GM18909 (cell line): ENCODE measurements at regions not wholly inside any gene's neighbourhood (a gene's known extent, or its start where the extent isn't known, plus 50 kb on each side); places are given as distances from the start of the nearest gene placed in this dataset.
"Not testable (repeated sequence)": the region's sequence is repeated elsewhere in the genome, so short reads cannot be mapped to it uniquely, and the experiment has no call there.

Experiments
- ATAC-seq: cut with Tn5 transposase; IDR thresholded peaks from one replicate; pipeline ENCODE4 v1.9.1; 2021; ENCODE audit warnings: mild to moderate bottlenecking; ENCODE audit not compliant: unreplicated experiment, poor library complexity

- ATAC-seq = no peak
Observed at GRCh38 chr16:16924613-16925012, 545.7 kb downstream of the NPIPA7 start.

DNA sequence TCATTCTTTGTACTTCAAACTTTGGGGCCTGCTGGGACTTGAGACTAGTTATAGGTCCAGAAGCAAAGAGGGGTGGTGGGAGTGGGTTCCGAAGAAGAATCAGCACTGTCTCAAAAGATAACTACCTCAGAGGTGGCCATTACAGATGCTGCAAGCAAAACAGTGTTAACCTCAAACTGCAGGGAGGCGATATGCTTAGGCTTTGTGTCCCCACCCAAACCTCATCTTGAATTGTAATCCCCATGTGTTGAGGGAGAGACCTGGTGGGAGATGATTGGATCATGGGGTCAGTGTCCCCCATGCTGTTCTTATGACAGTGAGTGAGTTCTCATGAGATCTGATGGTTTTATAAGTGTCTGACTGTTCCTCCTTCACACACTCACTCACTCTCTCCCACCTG lies 545.3 kb downstream of the XYLT1 start:
- no peak for ATAC-seq

- no peak for ATAC-seq
Observed at GRCh38 chr16:16928532-16929109, 542.1 kb downstream of the XYLT1 start.

DNA sequence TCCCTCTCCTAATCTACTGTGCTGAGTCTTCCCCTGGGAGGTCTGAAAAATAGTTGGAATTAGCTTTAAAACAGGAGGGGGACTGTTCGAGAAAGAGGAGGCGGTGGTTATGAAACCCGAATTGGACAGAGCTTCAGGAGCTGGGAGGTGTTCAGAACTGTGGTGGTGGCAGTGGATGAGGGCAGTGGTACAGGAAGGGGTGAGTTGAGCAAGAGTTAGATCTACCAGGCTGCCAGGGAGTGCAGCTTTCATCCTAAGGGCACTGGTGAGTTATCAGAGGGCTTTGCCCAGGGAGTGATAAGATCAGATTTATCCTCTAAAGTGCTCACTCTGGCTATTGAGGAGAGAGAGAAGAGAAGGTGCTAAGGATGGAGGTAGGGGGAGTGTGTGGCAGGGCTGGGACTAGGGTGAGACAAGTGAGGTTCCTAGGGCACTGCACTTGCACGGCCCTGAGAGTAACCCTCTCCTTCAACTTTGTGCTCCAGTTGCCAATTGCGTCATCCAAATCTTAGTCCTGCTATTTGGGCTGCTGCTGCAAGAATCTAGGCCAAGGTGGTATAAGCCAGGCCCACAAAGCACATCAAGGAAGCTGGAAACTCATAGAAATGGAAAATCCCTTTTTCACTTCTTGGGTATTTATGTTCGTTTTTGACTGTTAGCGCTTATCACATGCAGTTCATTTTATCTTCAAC lies 540.3 kb downstream of the XYLT1 start:
- ATAC-seq = no peak

DNA sequence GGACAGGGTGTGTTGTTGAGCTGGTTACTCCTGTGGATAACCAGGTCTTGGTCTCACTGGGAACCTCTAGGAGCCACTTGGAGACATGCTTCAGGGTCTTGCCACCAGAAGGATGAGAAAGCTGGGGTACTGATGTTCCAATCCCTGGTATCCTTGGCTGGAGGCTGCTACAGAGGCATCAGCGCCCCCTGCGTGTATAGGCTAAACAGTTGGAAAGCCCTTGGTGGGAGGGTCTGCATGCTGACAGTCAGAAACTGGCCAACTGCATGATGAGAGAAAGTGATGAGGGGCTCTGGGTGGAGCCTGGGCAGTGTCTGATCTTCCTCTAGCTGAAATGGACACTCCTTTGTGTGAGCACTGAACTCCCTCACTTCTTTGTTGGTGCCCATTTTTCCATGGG lies 536.9 kb downstream of the XYLT1 start:
- ATAC-seq = no peak

GRCh38 chr16:16934660-16935059 lies 536.1 kb downstream of the XYLT1 start:
- no peak for ATAC-seq

DNA sequence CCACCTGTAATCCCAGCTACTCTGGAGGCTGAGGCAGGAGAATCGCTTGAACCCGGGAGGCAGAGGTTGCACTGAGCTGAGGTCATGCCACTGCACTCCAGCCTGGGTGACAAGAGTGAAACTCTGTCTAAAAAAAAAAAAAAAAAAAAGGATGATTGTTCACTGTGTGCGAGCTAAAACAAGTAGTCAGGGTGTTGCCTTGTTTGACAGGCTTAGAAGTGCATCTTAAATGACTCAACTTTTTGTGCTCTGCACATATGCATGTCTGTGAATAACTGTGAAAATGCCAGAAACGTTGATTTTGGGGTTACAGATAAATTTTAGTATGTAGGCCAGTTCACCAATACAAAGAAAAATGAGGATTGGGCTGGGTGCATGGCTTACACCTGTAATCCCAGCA lies 534.9 kb downstream of the XYLT1 start:
- not testable (repeated sequence) for ATAC-seq

GRCh38 chr16:16937576-16937975 lies 533.2 kb downstream of the XYLT1 start:
- no peak for ATAC-seq

DNA sequence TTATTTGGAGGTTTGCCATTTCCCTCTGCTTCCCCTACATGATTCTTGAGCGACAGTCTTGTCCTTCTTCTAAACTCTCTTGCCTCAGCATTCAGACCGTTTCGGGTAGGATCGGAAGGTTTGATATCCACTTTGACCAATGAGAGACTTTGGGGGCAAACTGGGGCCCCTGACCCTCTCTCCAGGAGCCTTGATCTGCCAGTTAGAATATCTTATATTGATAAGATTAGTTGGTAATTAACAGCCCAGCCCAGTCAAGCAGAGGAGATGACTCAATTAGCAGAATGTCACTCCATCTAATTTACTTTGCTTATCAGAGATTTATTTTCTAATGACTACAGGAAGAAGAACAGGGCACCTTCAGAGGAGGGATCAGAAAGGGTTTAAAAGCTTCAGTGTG lies 532.8 kb downstream of the XYLT1 start:
- no peak for ATAC-seq

DNA sequence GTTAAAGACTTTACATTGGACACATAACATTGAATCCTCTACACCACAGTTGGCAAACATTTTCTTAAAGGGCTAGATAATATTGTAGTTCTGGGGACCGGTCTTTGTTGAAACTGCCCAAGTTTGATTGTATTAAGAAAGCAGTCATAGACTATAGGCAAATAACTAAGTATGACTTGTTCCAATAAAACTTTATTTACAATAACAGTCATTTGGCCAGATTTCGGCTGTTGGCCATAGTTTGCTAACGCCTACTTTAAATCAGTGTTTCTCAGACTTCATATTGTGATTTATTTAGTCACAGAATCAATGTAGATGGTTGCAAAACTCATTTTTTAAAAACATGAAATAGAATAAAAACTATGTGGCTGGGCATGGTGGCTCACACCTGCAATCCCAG lies 531.8 kb downstream of the XYLT1 start:
- ATAC-seq = no peak

- no peak for ATAC-seq
Observed at GRCh38 chr16:16940351-16940750, 530.4 kb downstream of the XYLT1 start.

DNA sequence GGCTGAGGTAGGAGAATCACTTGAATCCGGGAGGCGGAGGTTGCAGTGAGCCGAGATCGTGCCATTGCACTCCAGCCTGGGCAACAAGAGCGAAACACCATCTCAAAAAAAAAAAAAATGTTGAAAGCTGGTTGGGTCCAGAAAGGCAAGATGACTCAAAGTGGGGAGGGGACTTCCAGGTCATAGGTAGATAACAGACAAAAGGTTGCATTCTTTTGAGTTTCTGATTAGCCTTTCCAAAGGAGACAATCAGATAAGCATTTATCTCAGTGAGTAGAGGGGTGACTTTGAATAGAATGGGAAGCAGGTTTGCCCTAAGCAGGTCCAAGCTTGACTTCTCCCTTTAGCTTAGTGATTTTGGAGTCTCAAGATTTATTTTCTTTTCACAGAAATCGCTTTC lies 527.9 kb downstream of the XYLT1 start:
- ATAC-seq = not testable (repeated sequence)

DNA sequence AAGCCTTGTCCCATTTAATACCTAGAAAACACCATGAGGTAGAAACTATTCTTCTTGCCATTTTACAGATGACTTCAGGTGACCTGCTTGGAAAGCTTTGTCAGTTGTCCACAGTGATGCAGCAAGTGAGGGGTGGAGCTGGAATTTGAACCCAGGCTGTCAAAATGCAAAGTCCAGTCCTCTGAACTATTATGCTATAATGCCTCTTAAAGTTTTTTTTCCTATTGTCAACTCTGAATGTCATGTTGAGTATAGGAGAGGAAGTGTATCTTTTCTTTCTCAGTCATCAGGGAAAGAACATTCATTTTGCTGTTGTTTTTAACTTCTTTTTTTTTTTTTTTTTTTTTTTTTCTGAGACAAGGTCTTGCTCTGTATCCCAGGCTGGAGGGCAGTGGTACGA lies 525.6 kb downstream of the XYLT1 start:
- no peak for ATAC-seq

DNA sequence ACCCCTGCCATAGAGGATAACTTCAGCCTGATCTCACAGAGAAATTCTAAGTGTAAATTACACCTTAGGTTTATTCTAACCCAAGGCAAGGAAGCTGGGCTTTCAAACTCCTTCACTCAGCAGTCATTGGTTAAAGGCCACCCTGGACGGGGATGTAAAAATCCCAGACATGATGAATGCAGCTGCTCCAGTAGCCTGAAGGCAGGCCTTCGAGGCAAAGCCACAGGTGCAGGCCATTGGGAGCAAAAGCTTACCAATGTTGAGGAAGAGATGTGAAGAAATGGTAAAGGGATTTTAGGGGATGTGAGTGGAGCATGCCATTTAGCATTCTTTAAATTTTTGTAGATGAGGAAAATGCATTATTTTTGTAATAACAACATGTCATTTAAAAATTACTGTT lies 514.4 kb downstream of the XYLT1 start:
- ATAC-seq = no peak

- ATAC-seq = no peak
Observed at GRCh38 chr16:16960785-16961184, 510.0 kb downstream of the XYLT1 start.

DNA sequence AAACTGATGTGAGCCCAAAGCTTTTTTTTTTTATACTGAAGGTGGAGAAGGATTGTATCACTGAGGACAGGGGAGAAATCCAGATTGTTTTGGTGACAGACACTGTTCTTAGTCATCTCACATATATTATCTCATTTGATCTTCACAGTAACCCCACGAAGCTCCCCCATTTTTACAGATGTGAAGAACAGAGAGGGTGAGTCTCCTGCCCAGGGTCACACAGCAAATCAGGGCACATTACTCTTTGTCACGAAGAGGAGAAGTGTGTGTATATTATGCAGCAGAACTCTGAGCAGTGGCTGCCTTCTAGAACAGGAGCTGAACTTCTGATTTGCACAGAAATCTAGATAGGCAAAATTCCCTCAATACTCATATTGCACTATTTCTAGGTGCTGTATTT lies 504.3 kb downstream of the XYLT1 start:
- ATAC-seq = no peak

DNA sequence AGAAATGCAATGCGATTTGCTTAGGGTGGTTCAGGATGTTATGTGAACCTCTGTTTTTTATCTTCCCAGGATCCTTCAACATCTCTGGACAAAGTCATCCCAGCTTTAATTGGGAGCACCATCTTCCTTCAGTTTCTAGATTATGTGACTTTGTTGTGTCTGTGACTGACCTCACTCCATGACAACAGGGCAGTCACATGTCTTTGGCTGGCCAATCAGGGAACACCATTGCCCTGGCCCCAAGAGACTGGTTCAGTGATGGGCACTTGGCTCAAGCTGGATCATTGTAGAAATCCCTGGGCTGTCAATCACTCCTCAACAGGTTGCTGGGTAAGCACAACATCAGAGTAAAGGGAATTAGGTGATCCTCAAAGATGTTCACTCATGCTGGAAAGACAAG lies 499.7 kb downstream of the XYLT1 start:
- no peak for ATAC-seq

DNA sequence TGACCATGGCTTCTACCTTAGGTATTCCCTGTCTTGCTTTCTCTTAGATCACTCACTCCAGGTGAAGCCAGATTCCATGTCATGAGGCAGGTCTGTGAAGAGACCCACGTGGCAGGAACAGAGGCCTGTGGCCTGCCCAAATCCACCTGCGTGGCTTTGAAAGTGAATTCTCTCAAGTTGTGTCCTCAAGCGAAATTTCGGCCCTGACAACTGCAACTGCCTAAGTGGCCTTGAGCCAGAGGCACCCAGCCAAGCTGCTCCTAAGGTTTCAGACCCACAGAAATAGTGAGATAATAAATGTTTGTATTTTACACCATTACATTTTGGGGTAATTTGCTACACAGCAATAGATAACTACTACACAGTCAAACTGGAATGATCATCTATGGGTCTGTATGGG lies 497.9 kb downstream of the XYLT1 start:
- ATAC-seq = no peak

GRCh38 chr16:16973707-16974591 lies 496.8 kb downstream of the XYLT1 start:
- no peak for ATAC-seq

GRCh38 chr16:16982614-16983013 lies 488.1 kb downstream of the XYLT1 start:
- ATAC-seq = no peak

DNA sequence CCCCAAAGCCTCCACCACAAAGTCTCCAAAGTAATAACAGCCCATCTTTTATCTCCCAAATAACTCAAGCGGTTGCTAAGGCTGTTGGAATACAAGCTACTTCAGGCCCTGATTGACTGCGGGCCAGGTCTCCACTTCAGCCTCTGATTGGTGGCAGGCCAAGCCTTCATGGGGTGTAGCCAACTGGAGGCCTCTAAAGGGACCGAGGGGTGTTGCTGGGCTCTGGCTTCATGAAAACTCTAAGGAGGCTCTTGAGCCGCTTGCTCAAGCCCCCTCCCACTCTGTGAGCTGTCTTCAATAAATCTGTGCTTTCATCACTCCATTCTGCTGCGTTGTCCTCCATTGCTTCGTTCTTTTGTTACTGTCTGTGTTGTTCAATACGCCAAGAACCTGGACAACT lies 487.2 kb downstream of the XYLT1 start:
- ATAC-seq = no peak
